ENCODE measurements at regions not wholly inside any gene's neighbourhood (a gene's known extent, or its start where the extent isn't known, plus 50 kb on each side); places are given as distances from the start of the nearest gene placed in this dataset.

DNA sequence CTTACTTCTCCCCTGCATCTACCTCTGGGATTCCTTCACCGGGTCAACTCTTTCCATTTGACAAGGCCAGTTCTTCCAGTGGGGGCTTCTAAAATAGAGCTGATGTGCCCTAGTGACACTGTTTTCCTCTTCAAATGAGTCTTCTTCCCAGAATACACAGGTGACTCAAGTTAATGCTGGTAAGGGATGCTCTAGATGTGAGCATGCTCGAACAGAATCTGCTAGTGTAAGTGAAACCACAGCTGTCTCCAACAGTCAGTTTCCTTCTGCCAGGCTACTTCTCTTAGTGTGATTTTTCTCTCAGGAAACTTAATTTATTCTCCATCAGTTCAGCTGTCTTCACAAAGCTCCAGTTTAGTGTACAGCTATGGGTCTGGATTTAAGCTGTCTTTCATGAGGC lies 194.9 kb upstream of the C1orf87 start:
- Histone ChIP-seq H3K4me1 (ENCODE audit: low read depth) (no peaks in the 10 kb centered on the region), H3K4me3 (no peak overlapping the region), H3K36me3 (no peaks in the 10 kb centered on the region), H3K27ac (no peak overlapping the region), H3K27me3 (no peaks in the 10 kb centered on the region), H3K9me3 (ENCODE audit: low read depth) (no peaks in the 10 kb centered on the region)
- TF ChIP-seq, protein P1, sequence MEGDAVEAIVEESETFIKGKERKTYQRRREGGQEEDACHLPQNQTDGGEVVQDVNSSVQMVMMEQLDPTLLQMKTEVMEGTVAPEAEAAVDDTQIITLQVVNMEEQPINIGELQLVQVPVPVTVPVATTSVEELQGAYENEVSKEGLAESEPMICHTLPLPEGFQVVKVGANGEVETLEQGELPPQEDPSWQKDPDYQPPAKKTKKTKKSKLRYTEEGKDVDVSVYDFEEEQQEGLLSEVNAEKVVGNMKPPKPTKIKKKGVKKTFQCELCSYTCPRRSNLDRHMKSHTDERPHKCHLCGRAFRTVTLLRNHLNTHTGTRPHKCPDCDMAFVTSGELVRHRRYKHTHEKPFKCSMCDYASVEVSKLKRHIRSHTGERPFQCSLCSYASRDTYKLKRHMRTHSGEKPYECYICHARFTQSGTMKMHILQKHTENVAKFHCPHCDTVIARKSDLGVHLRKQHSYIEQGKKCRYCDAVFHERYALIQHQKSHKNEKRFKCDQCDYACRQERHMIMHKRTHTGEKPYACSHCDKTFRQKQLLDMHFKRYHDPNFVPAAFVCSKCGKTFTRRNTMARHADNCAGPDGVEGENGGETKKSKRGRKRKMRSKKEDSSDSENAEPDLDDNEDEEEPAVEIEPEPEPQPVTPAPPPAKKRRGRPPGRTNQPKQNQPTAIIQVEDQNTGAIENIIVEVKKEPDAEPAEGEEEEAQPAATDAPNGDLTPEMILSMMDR (IDR thresholded peaks at IDR 0.05; ENCODE audit: low read depth, low read length): no peak
- DNase-seq (ENCODE audit: low read depth in 1 of 2, low spot score in 1 of 2): no peak

DNA sequence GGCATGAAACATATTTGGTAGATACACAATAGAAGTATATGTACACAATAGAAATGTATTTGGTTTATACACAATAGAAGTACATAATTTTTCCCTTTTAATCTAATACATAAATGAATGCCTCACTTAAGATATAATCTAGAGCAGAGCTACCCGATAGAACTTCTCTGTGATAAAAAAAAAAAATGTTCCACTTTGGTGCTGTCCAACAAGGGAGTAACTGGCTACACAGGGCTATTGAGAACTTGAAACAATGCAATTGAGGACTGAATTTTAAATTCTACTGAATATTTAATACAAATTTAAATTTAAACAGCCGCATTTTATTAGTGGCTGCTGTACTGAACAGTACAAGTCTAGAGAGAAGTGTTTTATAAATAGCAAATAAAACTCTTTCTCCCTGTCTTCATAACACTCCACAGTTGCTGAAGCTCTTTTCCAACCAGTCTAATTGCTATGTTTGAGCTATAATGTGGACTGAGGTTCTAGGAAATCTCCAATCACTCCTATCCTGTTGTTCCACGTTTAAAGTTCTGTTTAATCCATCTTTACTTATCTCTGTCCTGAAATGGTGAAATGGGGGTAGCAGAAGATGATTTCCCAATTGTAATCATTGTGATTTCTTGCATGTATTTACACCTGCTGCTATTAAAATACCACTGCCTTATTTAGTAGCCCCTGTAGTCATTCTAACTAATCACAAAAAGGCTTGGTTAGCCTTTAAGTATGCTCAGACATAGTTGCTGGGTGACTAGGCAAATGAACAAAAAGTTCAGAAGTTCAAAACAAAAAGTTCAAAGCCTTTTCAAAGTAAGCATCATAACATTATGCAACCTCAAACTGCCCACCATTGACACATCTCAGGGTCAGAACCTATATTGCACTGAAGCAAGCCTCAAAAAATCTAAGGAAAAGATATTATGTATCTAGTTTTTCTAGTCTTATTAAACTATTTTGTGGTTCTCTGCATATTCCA lies 192.3 kb upstream of the C1orf87 start:
- Histone ChIP-seq H3K9me3 (ENCODE audit: low read depth) (no peaks in the 10 kb centered on the region), H3K27ac (no peak overlapping the region), H3K4me1 (ENCODE audit: low read depth) (no peaks in the 10 kb centered on the region), H3K36me3 (no peaks in the 10 kb centered on the region), H3K27me3 (no peaks in the 10 kb centered on the region), H3K4me3 (no peak overlapping the region)
- peak in 1 of 2 donors; percentile 50 for DNase-seq (ENCODE audit: low read depth in 1 of 2, low spot score in 1 of 2)
- TF ChIP-seq, protein P1 (IDR thresholded peaks at IDR 0.05; ENCODE audit: low read depth, low read length): no peak

DNA sequence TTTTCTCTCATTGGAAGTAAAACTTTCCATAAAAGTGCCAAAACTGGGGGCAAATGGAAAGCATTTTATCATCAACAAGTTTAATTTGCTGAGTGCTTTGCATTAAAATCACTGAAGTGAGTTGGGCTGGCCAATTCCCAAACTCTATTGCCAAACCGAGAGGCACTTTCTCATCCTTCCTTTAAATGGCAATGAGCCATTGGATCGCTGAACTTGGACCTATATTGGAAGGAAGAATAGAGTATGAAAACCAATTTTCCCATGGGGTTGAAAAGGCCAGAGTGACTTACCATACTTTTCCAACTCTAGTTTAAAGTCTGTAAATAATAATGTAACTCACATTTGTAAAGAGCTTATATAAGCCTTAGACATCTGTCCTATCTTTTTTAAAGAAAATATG lies 189.1 kb upstream of the C1orf87 start:
- TF ChIP-seq, protein P1 (IDR thresholded peaks at IDR 0.05; ENCODE audit: low read depth, low read length): no peak
- no peak for DNase-seq (ENCODE audit: low read depth in 1 of 2, low spot score in 1 of 2)
- no peak overlapping the region for H3K27ac ChIP-seq

DNA sequence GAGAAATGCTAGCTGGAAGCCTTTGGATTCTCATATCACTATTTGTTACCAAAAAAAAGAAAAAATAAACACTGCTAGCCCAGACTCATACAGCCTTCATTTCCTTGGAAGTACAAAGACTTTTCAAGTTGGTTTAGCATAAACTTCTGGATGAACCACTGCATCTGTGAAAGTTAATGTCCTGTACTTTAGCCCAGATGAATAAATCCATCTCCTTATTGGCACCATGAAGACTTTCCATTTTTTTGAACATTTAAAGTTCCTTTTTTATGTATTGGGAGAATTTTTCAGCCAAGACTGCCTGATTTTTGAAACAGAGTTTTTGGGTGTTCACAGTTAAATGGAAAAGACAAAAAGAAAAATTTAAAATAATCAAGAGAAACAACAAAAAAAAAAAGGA lies 184.0 kb upstream of the C1orf87 start:
- TF ChIP-seq, protein P1 (IDR thresholded peaks at IDR 0.05; ENCODE audit: low read depth, low read length): no peak
- Histone ChIP-seq H3K4me1 (ENCODE audit: low read depth) (no peaks in the 10 kb centered on the region), H3K9me3 (ENCODE audit: low read depth) (no peaks in the 10 kb centered on the region), H3K27ac (no peak overlapping the region), H3K27me3 (no peaks in the 10 kb centered on the region), H3K4me3 (no peak overlapping the region), H3K36me3 (no peaks in the 10 kb centered on the region)
- no peak for DNase-seq (ENCODE audit: low read depth in 1 of 2, low spot score in 1 of 2)

More for the DNA sequence above, 189.1 kb upstream of the C1orf87 start:
- Histone ChIP-seq H3K4me3 (no peak overlapping the region), H3K4me1 (ENCODE audit: low read depth) (no peaks in the 10 kb centered on the region), H3K27me3 (no peaks in the 10 kb centered on the region), H3K36me3 (no peaks in the 10 kb centered on the region), H3K9me3 (ENCODE audit: low read depth) (no peaks in the 10 kb centered on the region)

DNA sequence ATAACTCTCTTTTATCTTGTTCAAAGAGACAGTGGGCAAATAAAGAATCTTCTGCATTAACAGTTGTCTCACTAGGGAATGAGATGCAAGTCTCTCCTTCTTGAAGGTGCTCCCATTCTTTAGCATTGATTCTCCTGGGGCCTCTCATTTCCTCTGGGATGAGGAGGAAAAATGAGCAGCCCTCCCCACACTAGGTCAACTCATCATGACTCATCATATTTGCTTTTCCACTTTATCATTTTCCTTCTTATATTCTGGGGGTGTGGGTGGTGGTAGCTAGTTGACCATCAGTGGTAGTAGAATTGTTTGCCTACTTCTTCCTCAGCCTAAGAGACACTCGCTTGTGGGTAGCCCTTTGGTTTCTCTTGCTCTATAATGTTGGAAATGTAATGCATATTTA lies 182.0 kb upstream of the C1orf87 start:
- TF ChIP-seq, protein P1 (IDR thresholded peaks at IDR 0.05; ENCODE audit: low read depth, low read length): no peak
- H3K9me3 ChIP-seq (ENCODE audit: low read depth): no peaks in the 10 kb centered on the region
- no peaks in the 10 kb centered on the region for H3K36me3 ChIP-seq
- no peaks in the 10 kb centered on the region for H3K27me3 ChIP-seq
- H3K4me1 ChIP-seq (ENCODE audit: low read depth): no peaks in the 10 kb centered on the region
- H3K27ac ChIP-seq: no peak overlapping the region
- no peak for DNase-seq (ENCODE audit: low read depth in 1 of 2, low spot score in 1 of 2)
- H3K4me3 ChIP-seq: no peak overlapping the region
